Activated T-cell treated with anti-CD3 and anti-CD28 coated beads, Interleukin-2, amount 50 U/mL, for 72 hours (primary cell): ENCODE measurements at regions not wholly inside any gene's neighbourhood (a gene's known extent, or its start where the extent isn't known, plus 50 kb on each side); places are given as distances from the start of the nearest gene placed in this dataset.

Source experiments
- ATAC-seq, 2 donors: fragments of 150-1000 bp; cut with Tn5 transposase; replicated peaks in 1 of 2; 2 replicates each; pipeline ENCODE4 v1.10.0; 2021; ENCODE audit warnings: moderate library complexity in 2 of 2, mild to moderate bottlenecking in 1 of 2
- DNase-seq, 2 donors: peaks; one replicate each; pipeline ENCODE4 v3.0.0; 2021 to 2022; ENCODE audit warnings: mixed read lengths in 1 of 2
- H3K27ac Mint-ChIP-seq: one replicate; pipeline ENCODE4 v1.8.0; 2022; ENCODE audit warnings: mild to moderate bottlenecking, moderate library complexity, mixed read lengths
- H3K27me3 Mint-ChIP-seq: one replicate; pipeline ENCODE4 v1.8.0; 2022; ENCODE audit warnings: low read depth, mixed read lengths
- H3K36me3 Mint-ChIP-seq, 2 donors: one replicate each; pipeline ENCODE4 v1.8.0; 2022; ENCODE audit warnings: mixed read lengths in 2 of 2, mild to moderate bottlenecking in 1 of 2; ENCODE audit not compliant: insufficient read depth in 2 of 2
- H3K4me1 Mint-ChIP-seq: one replicate; pipeline ENCODE4 v1.8.0; 2022; ENCODE audit warnings: low read depth, mixed read lengths
- H3K4me3 Mint-ChIP-seq, 2 donors: one replicate each; pipeline ENCODE4 v1.8.0; 2022; ENCODE audit warnings: mild to moderate bottlenecking in 2 of 2, mixed read lengths in 2 of 2, moderate library complexity in 2 of 2
- H3K9me3 Mint-ChIP-seq, 2 donors: one replicate each; pipeline ENCODE4 v1.8.0; 2022; ENCODE audit warnings: mixed read lengths in 2 of 2

DNA sequence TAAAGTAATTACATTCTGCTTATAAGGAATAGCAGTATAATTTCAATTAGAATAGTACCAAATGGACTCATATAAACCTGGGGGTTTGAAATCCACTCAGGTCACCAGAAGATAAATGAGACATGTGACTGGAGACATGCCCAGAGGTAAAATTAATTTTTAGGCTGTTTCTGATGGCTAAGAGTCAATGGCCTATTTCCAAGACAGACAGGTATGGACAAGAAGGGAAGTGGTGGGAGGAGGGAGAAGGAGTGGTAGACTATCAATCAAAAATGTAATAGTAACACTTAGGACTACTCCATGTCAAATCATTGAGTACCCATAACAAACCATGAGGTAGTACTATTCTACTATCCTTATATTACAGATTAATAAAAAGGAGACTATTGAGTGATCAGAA is 544.0 kb downstream of the GALC start:
- no peak overlapping the region for H3K4me3 Mint-ChIP-seq
- no peak for ATAC-seq
- H3K9me3 Mint-ChIP-seq, result peaks cover 0 to 2% of the 10 kb centered on the region in 2 donors
- no peak for DNase-seq
- peaks cover 0 to 2% of the 10 kb centered on the region in 2 donors for H3K36me3 Mint-ChIP-seq
- no peak overlapping the region for H3K27ac Mint-ChIP-seq
- H3K27me3 Mint-ChIP-seq, result no peaks in the 10 kb centered on the region
- H3K4me1 Mint-ChIP-seq, result no peaks in the 10 kb centered on the region

DNA sequence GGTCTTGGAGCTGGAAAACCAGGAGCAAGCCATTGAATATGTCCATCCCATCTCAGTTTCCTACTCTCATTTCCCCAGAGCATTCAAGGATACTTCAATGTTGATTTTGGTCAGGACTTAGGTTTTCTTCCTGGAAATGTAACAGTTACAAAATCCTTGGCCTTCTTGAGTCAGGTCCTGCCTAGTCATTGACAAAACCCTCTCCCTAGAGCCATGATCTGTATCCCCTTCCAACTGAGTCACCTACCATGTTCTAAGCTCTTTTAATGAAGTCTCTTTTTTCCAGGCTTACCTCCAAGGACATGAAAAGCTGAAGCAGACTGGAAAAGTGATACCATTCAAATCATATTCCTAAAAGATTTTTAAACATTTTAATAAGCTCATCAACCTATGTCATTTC is 549.2 kb downstream of the GALC start:
- no peaks in the 10 kb centered on the region for H3K27me3 Mint-ChIP-seq
- no peak overlapping the region for H3K27ac Mint-ChIP-seq
- H3K4me1 Mint-ChIP-seq, result no peaks in the 10 kb centered on the region
- no peak overlapping the region for H3K4me3 Mint-ChIP-seq
- no peak for DNase-seq
- peaks cover 3 to 7% of the 10 kb centered on the region in 2 donors for H3K9me3 Mint-ChIP-seq
- no peaks in the 10 kb centered on the region for H3K36me3 Mint-ChIP-seq
- no peak for ATAC-seq

DNA sequence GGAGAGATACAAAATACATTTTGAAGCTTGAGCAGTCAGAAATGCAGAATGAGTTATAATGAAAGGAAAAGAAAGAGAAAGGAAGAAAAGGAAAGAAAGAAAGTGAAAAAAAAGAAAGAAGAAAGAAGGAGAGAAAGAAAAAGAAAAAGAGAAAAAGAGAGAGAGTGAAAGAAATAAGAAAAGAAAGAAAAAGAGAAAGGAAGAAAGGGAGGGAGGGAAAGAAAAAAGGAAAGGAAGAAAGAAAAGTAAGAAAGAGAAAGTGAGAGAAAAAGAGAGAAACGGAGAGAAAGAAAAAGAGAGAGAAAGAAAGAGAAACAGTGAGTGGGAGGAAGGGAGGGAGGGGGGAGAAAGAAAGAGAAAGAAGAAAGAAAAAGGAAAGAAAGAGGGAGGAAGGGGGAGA is 549.9 kb downstream of the GALC start:
- no peaks in the 10 kb centered on the region for H3K4me1 Mint-ChIP-seq
- no peaks in the 10 kb centered on the region for H3K36me3 Mint-ChIP-seq
- DNase-seq, result no peak
- no peak for ATAC-seq
- H3K27ac Mint-ChIP-seq, result no peak overlapping the region
- H3K27me3 Mint-ChIP-seq, result no peaks in the 10 kb centered on the region
- no peak overlapping the region for H3K4me3 Mint-ChIP-seq
- peaks cover 6 to 11% of the 10 kb centered on the region in 2 donors for H3K9me3 Mint-ChIP-seq

DNA sequence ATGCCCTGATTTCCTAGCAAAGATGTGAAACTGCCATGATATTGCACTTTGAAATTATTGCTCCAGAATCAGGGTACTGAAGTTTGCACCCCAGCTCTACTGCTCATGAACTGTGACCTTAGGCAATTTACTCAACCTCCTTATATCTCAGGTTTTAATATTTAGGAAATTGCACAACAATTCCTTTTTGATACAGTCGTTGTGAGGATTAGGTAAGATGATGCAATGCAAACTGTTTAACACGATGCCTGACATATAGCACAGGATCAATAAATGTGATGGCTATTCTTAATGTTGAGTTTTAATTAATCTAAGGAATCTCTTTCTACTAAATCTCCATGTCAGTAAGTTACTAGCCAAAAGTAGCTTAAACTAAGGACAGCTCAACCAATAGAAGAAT is 555.8 kb downstream of the GALC start:
- Mint-ChIP-seq H3K4me3 (no peak overlapping the region), H3K27ac (no peak overlapping the region), H3K36me3 (no peaks in the 10 kb centered on the region), H3K9me3 (peaks cover 3 to 4% of the 10 kb centered on the region in 2 donors), H3K27me3 (no peaks in the 10 kb centered on the region), H3K4me1 (no peaks in the 10 kb centered on the region)
- DNase-seq (no peak), ATAC-seq (no peak)

DNA sequence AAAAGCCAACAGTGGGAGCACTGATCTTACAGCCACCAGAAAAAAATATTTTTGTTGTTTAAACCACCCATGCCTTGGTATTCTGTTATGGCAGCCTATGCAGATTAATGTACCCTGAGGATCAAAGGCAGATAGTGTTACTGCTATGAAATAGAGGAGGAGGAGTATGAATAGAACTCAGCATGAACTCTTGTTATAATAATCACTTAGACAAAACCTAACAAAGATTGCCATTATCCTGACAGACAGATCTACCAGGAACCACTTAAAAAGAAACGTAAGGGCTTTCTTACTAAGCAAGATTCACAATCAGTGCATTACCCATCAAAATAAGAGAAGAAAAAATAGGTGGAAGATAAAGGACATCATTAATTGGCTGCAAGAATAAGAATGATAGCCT is 558.3 kb downstream of the GALC start:
- Mint-ChIP-seq H3K36me3 (no peaks in the 10 kb centered on the region), H3K9me3 (peaks cover 3 to 4% of the 10 kb centered on the region in 2 donors), H3K27me3 (no peaks in the 10 kb centered on the region), H3K4me1 (no peaks in the 10 kb centered on the region), H3K4me3 (no peak overlapping the region), H3K27ac (no peak overlapping the region)
- DNase-seq (no peak), ATAC-seq (no peak)

DNA sequence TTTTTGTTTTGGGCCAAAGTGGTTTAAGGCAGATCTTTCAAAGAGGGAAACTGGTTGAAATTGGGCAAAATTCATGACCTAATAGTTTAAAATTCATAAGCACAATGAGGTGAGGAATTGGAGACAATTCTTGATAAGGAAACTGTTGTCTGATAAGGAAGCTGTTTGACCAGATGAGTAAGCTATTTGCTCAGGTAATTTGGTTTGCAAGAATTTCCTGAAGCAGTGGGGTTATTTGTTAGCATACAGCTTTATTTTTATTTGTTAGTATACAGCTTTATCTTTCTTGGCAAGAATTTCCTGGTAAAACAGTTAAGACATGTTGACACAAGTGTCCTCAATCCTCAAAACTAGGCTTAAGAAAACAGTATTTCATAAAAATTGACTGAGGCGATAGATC is 559.0 kb downstream of the GALC start:
- ATAC-seq, result no peak
- Mint-ChIP-seq H3K27ac (no peak overlapping the region), H3K9me3 (peaks cover 3 to 4% of the 10 kb centered on the region in 2 donors), H3K36me3 (no peaks in the 10 kb centered on the region), H3K4me1 (no peaks in the 10 kb centered on the region), H3K27me3 (no peaks in the 10 kb centered on the region), H3K4me3 (no peak overlapping the region)
- DNase-seq, result no peak

DNA sequence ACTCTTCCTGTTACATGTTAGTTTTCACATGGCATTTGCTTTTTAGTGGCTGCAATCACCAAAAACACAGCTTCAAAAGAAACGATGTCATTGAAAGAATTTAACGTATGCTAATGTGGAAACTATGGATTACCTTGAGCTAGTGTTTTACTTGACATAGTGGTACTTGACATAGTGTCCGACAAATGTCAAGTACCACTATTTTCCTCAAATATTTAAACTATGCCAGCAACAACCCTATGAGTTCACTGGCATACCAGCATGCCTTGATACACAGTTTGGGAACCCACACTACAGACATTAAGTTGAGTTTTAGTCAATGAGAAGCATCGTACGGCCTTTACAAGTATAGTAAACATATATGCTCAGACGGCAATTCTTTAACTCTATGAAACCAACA is 560.3 kb downstream of the GALC start:
- ATAC-seq (no peak), DNase-seq (no peak)
- Mint-ChIP-seq H3K27me3 (no peaks in the 10 kb centered on the region), H3K4me1 (no peaks in the 10 kb centered on the region), H3K4me3 (no peak overlapping the region), H3K27ac (no peak overlapping the region), H3K9me3 (peaks cover 0 to 2% of the 10 kb centered on the region in 2 donors), H3K36me3 (no peaks in the 10 kb centered on the region)

DNA sequence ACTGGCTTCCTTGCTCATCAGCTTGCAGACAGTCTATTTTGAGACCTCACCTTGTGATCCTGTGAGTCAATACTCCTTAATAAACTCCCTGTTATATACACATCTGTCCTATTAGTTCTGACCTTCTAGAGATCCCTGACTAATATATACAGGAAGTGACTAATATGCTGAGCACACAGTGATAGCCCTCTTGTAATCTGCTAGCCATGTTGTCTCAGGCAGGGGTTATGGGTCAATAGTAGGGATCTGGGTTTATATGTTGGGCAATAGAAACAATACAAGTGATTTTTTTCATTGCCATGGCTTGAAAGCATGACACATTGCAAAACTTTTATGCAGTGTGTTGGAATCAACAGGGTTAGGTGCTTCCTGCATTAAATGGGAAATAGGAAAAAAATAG is 562.2 kb downstream of the GALC start:
- no peak for ATAC-seq
- H3K9me3 Mint-ChIP-seq, result peaks cover 2 to 4% of the 10 kb centered on the region in 2 donors
- H3K4me3 Mint-ChIP-seq, result no peak overlapping the region
- H3K4me1 Mint-ChIP-seq, result no peaks in the 10 kb centered on the region
- no peak overlapping the region for H3K27ac Mint-ChIP-seq
- no peaks in the 10 kb centered on the region for H3K36me3 Mint-ChIP-seq
- H3K27me3 Mint-ChIP-seq, result no peaks in the 10 kb centered on the region
- DNase-seq, result no peak

DNA sequence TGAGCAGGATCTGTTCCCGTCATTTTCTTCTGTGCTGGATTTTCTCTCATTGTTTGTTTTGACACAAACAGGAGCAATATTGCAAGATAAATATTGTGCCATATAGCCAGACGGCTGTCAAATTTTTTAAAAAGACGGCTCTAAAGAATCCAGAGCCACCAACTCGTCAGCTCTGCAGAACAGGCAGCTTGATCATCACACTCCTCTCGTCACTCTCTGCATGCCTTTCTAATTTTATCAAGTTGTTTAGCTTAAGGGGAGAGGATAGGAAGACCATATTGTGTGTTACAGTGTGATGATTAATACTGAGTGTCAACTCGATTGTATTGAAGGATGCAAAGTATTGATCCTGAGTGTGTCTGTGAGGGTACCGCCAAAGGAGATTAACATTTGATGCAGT is 562.8 kb downstream of the GALC start:
- H3K27ac Mint-ChIP-seq, result no peak overlapping the region
- no peak for ATAC-seq
- peaks cover 3 to 5% of the 10 kb centered on the region in 2 donors for H3K9me3 Mint-ChIP-seq
- no peaks in the 10 kb centered on the region for H3K27me3 Mint-ChIP-seq
- no peaks in the 10 kb centered on the region for H3K4me1 Mint-ChIP-seq
- DNase-seq, result no peak
- H3K36me3 Mint-ChIP-seq, result no peaks in the 10 kb centered on the region
- H3K4me3 Mint-ChIP-seq, result no peak overlapping the region

DNA sequence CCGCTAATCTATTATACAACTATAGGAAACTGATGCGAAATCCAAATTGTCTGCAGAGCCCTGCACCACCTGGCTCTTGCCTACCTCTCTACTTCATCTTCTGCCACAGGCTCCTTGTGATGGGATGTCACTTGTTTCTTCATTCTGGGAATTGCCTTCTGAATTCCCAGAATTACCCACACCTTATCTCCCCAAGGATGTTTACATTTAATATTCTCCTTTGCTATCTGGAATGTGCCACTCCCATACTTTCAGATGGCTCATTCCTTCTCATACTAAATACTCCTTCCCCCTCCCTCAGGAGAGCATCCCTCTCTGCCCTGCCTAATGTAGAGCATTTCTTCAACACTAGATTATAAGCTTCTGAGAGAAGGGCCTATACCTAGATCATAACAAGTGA is 573.1 kb downstream of the GALC start:
- Mint-ChIP-seq H3K4me1 (no peaks in the 10 kb centered on the region), H3K9me3 (peaks cover 7 to 15% of the 10 kb centered on the region in 2 donors), H3K4me3 (no peak overlapping the region), H3K36me3 (peaks cover 0 to 2% of the 10 kb centered on the region in 2 donors), H3K27me3 (no peaks in the 10 kb centered on the region), H3K27ac (no peak overlapping the region)
- ATAC-seq (no peak), DNase-seq (no peak)

DNA sequence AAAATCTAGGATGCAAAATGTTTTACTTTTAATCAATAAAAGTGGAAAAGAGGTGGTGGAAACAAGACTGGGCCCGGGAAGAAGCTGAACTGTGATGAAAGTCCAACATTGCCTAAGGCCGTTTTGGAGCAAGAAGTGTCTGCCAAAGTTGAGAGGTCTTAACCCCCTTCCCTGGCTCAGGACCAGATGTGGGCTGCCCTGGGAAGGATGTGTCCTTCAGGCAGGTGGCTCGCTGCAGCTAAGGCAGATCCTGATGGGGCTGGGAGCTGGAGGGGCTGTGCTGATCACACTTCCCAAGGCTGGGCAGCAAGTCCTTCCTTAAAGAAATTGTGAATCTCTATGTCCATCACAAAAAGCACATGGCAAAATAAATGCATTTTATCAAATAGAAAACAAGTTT is 581.6 kb downstream of the GALC start:
- ATAC-seq (no peak), DNase-seq (no peak)
- H3K9me3 Mint-ChIP-seq, result peaks cover 1 to 4% of the 10 kb centered on the region in 2 donors
- no peak overlapping the region for H3K27ac Mint-ChIP-seq
- no peak overlapping the region for H3K4me3 Mint-ChIP-seq
- H3K4me1 Mint-ChIP-seq, result no peaks in the 10 kb centered on the region
- H3K27me3 Mint-ChIP-seq, result no peaks in the 10 kb centered on the region
- no peaks in the 10 kb centered on the region for H3K36me3 Mint-ChIP-seq

DNA sequence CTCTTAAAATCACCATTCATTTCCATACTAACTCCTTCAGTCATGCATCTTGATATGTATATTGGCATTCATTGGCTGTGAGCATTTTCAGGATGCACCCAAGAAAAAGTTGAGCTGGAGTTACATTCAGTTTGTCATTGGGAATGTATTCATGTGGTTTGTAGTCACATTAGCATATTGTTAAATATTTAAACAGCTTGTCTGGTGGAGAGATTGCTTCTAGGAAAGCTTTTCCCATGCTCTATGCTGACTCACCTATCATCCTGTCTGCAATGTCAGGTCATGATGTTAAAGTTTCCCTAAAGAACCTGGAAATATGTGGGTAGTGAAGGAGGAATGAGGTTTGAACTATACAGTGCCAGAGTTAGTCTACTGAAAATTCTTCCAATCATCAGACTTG is 583.6 kb downstream of the GALC start:
- H3K27ac Mint-ChIP-seq, result no peak overlapping the region
- no peak for ATAC-seq
- H3K4me1 Mint-ChIP-seq, result no peaks in the 10 kb centered on the region
- H3K4me3 Mint-ChIP-seq, result no peak overlapping the region
- peaks cover 2 to 5% of the 10 kb centered on the region in 2 donors for H3K9me3 Mint-ChIP-seq
- H3K36me3 Mint-ChIP-seq, result no peaks in the 10 kb centered on the region
- H3K27me3 Mint-ChIP-seq, result no peaks in the 10 kb centered on the region
- no peak for DNase-seq

DNA sequence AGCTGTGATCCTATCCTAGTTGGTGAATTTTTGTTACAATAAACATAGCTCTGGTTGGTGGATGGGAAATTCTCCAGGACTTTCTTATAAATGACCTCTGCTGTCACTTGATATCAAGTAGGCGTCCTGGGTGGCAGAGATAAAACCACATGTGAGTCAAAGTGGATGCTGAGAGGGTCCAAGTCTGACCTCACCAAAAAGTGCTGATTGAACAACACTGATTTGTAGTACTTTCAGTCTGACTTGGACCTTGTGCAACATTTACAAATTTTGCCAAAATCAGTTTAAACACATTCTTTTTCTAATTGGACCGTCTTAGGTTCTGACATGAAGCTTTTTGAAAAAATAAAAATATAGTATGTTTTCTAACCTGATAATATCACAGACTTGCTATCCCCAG is 585.6 kb downstream of the GALC start:
- H3K27ac Mint-ChIP-seq, result no peak overlapping the region
- H3K4me1 Mint-ChIP-seq, result no peaks in the 10 kb centered on the region
- no peaks in the 10 kb centered on the region for H3K36me3 Mint-ChIP-seq
- DNase-seq (no peak), ATAC-seq (no peak)
- no peaks in the 10 kb centered on the region for H3K27me3 Mint-ChIP-seq
- H3K4me3 Mint-ChIP-seq, result no peak overlapping the region
- peaks cover 2 to 6% of the 10 kb centered on the region in 2 donors for H3K9me3 Mint-ChIP-seq

DNA sequence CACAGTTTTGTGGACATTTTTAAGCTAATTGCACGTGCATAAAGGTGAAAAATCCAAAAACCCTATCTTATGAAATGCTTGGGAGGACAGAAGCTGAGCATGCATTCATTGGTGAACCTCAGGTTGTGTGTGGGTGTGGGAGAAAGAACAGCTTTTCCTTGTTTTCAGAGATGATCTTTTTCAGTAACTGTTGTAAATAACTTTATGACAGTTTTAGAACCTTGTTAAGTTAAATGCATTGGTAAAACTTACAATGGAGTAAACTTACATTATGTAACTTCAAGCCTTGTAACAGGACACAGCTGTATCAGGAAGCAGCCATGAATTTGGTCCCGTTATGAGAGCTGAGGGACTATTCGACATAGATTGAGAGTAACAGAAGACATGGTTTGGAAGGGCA is 587.4 kb downstream of the GALC start:
- Mint-ChIP-seq H3K27me3 (no peaks in the 10 kb centered on the region), H3K9me3 (peaks cover 2 to 6% of the 10 kb centered on the region in 2 donors), H3K36me3 (no peaks in the 10 kb centered on the region), H3K4me3 (no peak overlapping the region), H3K27ac (no peak overlapping the region), H3K4me1 (no peaks in the 10 kb centered on the region)
- ATAC-seq (no peak), DNase-seq (no peak)
